ENCODE measurements at regions not wholly inside any gene's neighbourhood (a gene's known extent, or its start where the extent isn't known, plus 50 kb on each side); places are given as distances from the start of the nearest gene placed in this dataset.
"Not testable (repeated sequence)": the region's sequence is repeated elsewhere in the genome, so short reads cannot be mapped to it uniquely, and the experiment has no call there.

DNA sequence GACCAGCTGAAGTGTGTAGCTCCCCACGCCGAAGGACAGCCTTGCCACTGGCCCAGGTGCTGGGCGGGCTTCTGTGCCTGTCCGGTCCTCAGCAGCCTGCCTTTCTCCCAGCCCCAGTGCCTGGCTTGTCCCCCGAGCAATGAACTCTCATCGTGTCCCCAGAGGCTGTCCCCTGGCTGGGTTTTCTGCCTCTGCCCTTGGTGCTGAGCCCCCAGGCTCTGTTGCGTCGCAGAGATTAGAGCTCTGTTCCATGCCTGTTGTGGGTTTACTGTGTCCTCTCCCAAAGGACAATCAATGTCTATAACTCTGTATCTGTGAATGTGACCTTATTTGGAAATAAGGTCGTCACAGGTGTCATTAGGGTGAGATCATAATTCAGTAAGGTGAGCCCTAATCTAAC is 226.1 kb upstream of the SHH start:
- no peak for DNase-seq (ENCODE audit: low spot score)
- H3K27ac ChIP-seq: no peak overlapping the region
- POLR2A ChIA-PET (ENCODE audit: low non-redundant PET): no interaction called here
- CTCF ChIA-PET: no interaction called here
- TF ChIP-seq, protein P1, sequence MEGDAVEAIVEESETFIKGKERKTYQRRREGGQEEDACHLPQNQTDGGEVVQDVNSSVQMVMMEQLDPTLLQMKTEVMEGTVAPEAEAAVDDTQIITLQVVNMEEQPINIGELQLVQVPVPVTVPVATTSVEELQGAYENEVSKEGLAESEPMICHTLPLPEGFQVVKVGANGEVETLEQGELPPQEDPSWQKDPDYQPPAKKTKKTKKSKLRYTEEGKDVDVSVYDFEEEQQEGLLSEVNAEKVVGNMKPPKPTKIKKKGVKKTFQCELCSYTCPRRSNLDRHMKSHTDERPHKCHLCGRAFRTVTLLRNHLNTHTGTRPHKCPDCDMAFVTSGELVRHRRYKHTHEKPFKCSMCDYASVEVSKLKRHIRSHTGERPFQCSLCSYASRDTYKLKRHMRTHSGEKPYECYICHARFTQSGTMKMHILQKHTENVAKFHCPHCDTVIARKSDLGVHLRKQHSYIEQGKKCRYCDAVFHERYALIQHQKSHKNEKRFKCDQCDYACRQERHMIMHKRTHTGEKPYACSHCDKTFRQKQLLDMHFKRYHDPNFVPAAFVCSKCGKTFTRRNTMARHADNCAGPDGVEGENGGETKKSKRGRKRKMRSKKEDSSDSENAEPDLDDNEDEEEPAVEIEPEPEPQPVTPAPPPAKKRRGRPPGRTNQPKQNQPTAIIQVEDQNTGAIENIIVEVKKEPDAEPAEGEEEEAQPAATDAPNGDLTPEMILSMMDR (conservative IDR thresholded peaks at IDR 0.05; ENCODE audit: low read depth): no peak

- H3K27ac ChIP-seq: no peak overlapping the region
- TF ChIP-seq, protein P1 (conservative IDR thresholded peaks at IDR 0.05; ENCODE audit: low read depth): no peak
- no peak for DNase-seq (ENCODE audit: low spot score)
- ChIA-PET POLR2A (ENCODE audit: low non-redundant PET) (no interaction called here), CTCF (no interaction called here)
Observed at GRCh38 chr7:156036153-156036552, 223.9 kb upstream of the SHH start.

GRCh38 chr7:156035387-156035786 is 223.1 kb upstream of the SHH start:
- H3K27ac ChIP-seq; CTCF ChIA-PET; DNase-seq (ENCODE audit: low spot score); POLR2A ChIA-PET (ENCODE audit: low non-redundant PET): not testable (repeated sequence)

DNA sequence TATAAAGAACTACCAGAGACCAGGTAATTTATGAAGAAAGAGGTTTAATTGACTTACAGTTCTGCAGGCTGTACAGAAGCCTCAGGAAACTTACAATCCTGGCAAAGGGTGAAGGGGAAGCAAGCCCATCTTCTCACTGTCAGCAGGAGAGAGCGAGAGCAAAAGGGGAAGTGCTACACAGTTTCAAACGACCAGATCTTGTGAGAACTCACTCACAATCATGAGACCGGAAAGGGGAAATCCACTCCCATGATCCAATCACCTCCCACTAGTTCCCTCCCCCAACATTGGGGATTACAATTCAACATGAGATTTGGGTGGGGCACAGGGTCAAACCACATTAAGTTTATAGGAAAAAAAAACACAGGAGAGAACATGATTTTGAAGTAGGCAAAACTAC is 222.1 kb upstream of the SHH start:
- no peak overlapping the region for H3K27ac ChIP-seq
- POLR2A ChIA-PET (ENCODE audit: low non-redundant PET): no interaction called here
- TF ChIP-seq, protein P1 (conservative IDR thresholded peaks at IDR 0.05; ENCODE audit: low read depth): no peak
- CTCF ChIA-PET: no interaction called here
- no peak for DNase-seq (ENCODE audit: low spot score)

DNA sequence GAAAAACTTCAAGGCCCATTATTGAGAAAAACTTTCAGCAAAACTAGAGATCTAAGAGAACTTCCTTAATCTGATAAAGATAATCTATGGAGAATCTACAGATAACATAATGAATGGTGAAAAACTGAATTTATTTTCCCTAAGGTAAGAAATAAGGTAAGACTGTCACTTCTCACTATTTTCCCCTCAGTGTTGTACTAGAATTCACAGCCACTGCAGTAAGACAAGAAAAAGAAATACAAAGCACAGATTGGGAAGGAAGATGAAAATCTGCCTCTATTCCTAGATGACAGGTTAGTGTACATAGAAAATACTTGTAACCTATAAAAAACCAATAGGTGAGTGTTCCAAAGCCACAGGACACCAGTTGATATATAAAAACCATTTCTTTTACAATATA is 220.7 kb upstream of the SHH start:
- POLR2A ChIA-PET (ENCODE audit: low non-redundant PET): no interaction called here
- no peak for DNase-seq (ENCODE audit: low spot score)
- TF ChIP-seq, protein P1 (conservative IDR thresholded peaks at IDR 0.05; ENCODE audit: low read depth): no peak
- CTCF ChIA-PET: no interaction called here
- H3K27ac ChIP-seq: no peak overlapping the region

- ChIA-PET POLR2A (ENCODE audit: low non-redundant PET) (no interaction called here), CTCF (interaction anchor here (0.6 kb wide), 1 partner anchor 1090 kb away, joined by 3 read pairs; no protein-coding TSS in a partner anchor)
- TF ChIP-seq, protein P1 (conservative IDR thresholded peaks at IDR 0.05; ENCODE audit: low read depth): no peak
- no peak for DNase-seq (ENCODE audit: low spot score)
- no peak overlapping the region for H3K27ac ChIP-seq
Observed at GRCh38 chr7:156031679-156032478, 219.6 kb upstream of the SHH start.

- ChIA-PET CTCF (no interaction called here), POLR2A (ENCODE audit: low non-redundant PET) (no interaction called here)
- DNase-seq (ENCODE audit: low spot score): no peak
- H3K27ac ChIP-seq: no peak overlapping the region
- TF ChIP-seq, protein P1 (conservative IDR thresholded peaks at IDR 0.05; ENCODE audit: low read depth): no peak
Observed at GRCh38 chr7:156029460-156030007, 217.3 kb upstream of the SHH start.

All from RWPE1 (cell line).